ENCODE measurements at regions not wholly inside any gene's neighbourhood (a gene's known extent, or its start where the extent isn't known, plus 50 kb on each side); places are given as distances from the start of the nearest gene placed in this dataset.

GRCh38 chr20:24350923-24351368 lies 118.5 kb upstream of the SYNDIG1 start:
- Mint-ChIP-seq H3K36me3 (ENCODE audit: low read depth) (no peaks in the 10 kb centered on the region), H3K9me3 (no peaks in the 10 kb centered on the region), H3K4me3 (no peak overlapping the region), H3K27ac (no peak overlapping the region), H3K4me1 (no peaks in the 10 kb centered on the region), H3K27me3 (no peaks in the 10 kb centered on the region)
- CTCF ChIA-PET = no interaction called here
- POLR2A ChIA-PET = no interaction called here
- no peak for DNase-seq

GRCh38 chr20:24341781-24342180 lies 127.6 kb upstream of the SYNDIG1 start:
- Mint-ChIP-seq H3K27me3 (peaks cover 2% of the 10 kb centered on the region), H3K27ac (no peak overlapping the region), H3K36me3 (ENCODE audit: low read depth) (no peaks in the 10 kb centered on the region), H3K9me3 (peaks cover 2% of the 10 kb centered on the region), H3K4me1 (peaks cover 17% of the 10 kb centered on the region), H3K4me3 (no peak overlapping the region)
- CTCF ChIA-PET = interaction anchor here (1.7 kb wide), 1 partner anchor 16 kb away, joined by 4 read pairs; no protein-coding TSS in a partner anchor
- no peak for DNase-seq
- POLR2A ChIA-PET = no interaction called here

GRCh38 chr20:24340933-24341332 lies 128.5 kb upstream of the SYNDIG1 start:
- Mint-ChIP-seq H3K36me3 (ENCODE audit: low read depth) (no peaks in the 10 kb centered on the region), H3K27me3 (peaks cover 2% of the 10 kb centered on the region), H3K27ac (no peak overlapping the region), H3K4me1 (peaks cover 19% of the 10 kb centered on the region), H3K9me3 (peaks cover 2% of the 10 kb centered on the region), H3K4me3 (no peak overlapping the region)
- CTCF ChIA-PET = interaction anchor here (1.7 kb wide), 1 partner anchor 15 kb away, joined by 4 read pairs; no protein-coding TSS in a partner anchor
- DNase-seq = no peak
- POLR2A ChIA-PET = no interaction called here

- DNase-seq = no peak
- POLR2A ChIA-PET = no interaction called here
- Mint-ChIP-seq H3K9me3 (peaks cover 2% of the 10 kb centered on the region), H3K36me3 (ENCODE audit: low read depth) (no peaks in the 10 kb centered on the region), H3K4me1 (peaks cover 19% of the 10 kb centered on the region), H3K4me3 (no peak overlapping the region), H3K27ac (no peak overlapping the region), H3K27me3 (peaks cover 2% of the 10 kb centered on the region)
- CTCF ChIA-PET = interaction anchor here (0.6 kb wide), 1 partner anchor 105 kb away, joined by 3 read pairs; no protein-coding TSS in a partner anchor
Observed at GRCh38 chr20:24339210-24339641, 130.2 kb upstream of the SYNDIG1 start.

- H3K36me3 Mint-ChIP-seq (ENCODE audit: low read depth) = no peaks in the 10 kb centered on the region
- no peak for DNase-seq
- H3K4me3 Mint-ChIP-seq = no peak overlapping the region
- POLR2A ChIA-PET = no interaction called here
- no peak overlapping the region for H3K27ac Mint-ChIP-seq
- H3K27me3 Mint-ChIP-seq = no peaks in the 10 kb centered on the region
- H3K4me1 Mint-ChIP-seq = peaks cover 19% of the 10 kb centered on the region
- H3K9me3 Mint-ChIP-seq = peaks cover 2% of the 10 kb centered on the region
- CTCF ChIA-PET = interaction anchor here (0.8 kb wide), 1 partner anchor 10 kb away, joined by 3 read pairs; no protein-coding TSS in a partner anchor
Observed at GRCh38 chr20:24337551-24337950, 131.9 kb upstream of the SYNDIG1 start.

- Mint-ChIP-seq H3K36me3 (ENCODE audit: low read depth) (no peaks in the 10 kb centered on the region), H3K27ac (peak overlapping the region; percentile 5), H3K27me3 (no peaks in the 10 kb centered on the region), H3K9me3 (peaks cover 2% of the 10 kb centered on the region), H3K4me1 (peaks cover 19% of the 10 kb centered on the region), H3K4me3 (no peak overlapping the region)
- CTCF ChIA-PET = interaction anchor here (0.8 kb wide), 1 partner anchor 10 kb away, joined by 3 read pairs; no protein-coding TSS in a partner anchor
- POLR2A ChIA-PET = no interaction called here
- DNase-seq = no peak
Observed at GRCh38 chr20:24337069-24337468, 132.4 kb upstream of the SYNDIG1 start.

- Mint-ChIP-seq H3K4me3 (no peak overlapping the region), H3K36me3 (ENCODE audit: low read depth) (no peaks in the 10 kb centered on the region), H3K9me3 (no peaks in the 10 kb centered on the region), H3K4me1 (peaks cover 19% of the 10 kb centered on the region), H3K27me3 (no peaks in the 10 kb centered on the region), H3K27ac (no peak overlapping the region)
- DNase-seq = no peak
- ChIA-PET POLR2A (no interaction called here), CTCF (no interaction called here)
Observed at GRCh38 chr20:24334830-24335229, 134.6 kb upstream of the SYNDIG1 start.

GRCh38 chr20:24332956-24333355 lies 136.5 kb upstream of the SYNDIG1 start:
- POLR2A ChIA-PET = no interaction called here
- H3K9me3 Mint-ChIP-seq = no peaks in the 10 kb centered on the region

GRCh38 chr20:24331939-24332338 lies 137.5 kb upstream of the SYNDIG1 start:
- DNase-seq = no peak
- Mint-ChIP-seq H3K9me3 (no peaks in the 10 kb centered on the region), H3K27me3 (no peaks in the 10 kb centered on the region), H3K36me3 (ENCODE audit: low read depth) (no peaks in the 10 kb centered on the region), H3K27ac (no peak overlapping the region), H3K4me3 (no peak overlapping the region), H3K4me1 (peaks cover 4% of the 10 kb centered on the region)
- CTCF ChIA-PET = no interaction called here
- POLR2A ChIA-PET = no interaction called here

More at GRCh38 chr20:24332956-24333355, 136.5 kb upstream of the SYNDIG1 start:
- DNase-seq = no peak
- Mint-ChIP-seq H3K4me1 (peaks cover 14% of the 10 kb centered on the region), H3K27ac (no peak overlapping the region), H3K27me3 (no peaks in the 10 kb centered on the region), H3K4me3 (no peak overlapping the region), H3K36me3 (ENCODE audit: low read depth) (no peaks in the 10 kb centered on the region)
- CTCF ChIA-PET = no interaction called here

GRCh38 chr20:24328901-24329300 lies 140.5 kb upstream of the SYNDIG1 start:
- no peak for DNase-seq
- H3K27ac Mint-ChIP-seq = no peak overlapping the region
- no peak overlapping the region for H3K4me3 Mint-ChIP-seq
- ChIA-PET POLR2A (no interaction called here), CTCF (no interaction called here)
- H3K36me3 Mint-ChIP-seq (ENCODE audit: low read depth) = no peaks in the 10 kb centered on the region
- peaks cover 3% of the 10 kb centered on the region for H3K4me1 Mint-ChIP-seq
- H3K27me3 Mint-ChIP-seq = no peaks in the 10 kb centered on the region
- no peaks in the 10 kb centered on the region for H3K9me3 Mint-ChIP-seq

- CTCF ChIA-PET = no interaction called here
- no peak overlapping the region for H3K27ac Mint-ChIP-seq
Observed at GRCh38 chr20:24321973-24322372, 147.5 kb upstream of the SYNDIG1 start.

GRCh38 chr20:24318569-24319352 lies 150.7 kb upstream of the SYNDIG1 start:
- ChIA-PET POLR2A (no interaction called here), CTCF (interaction anchor here (0.6 kb wide), 1 partner anchor 683 kb away, joined by 4 read pairs; no protein-coding TSS in a partner anchor)
- DNase-seq = no peak
- Mint-ChIP-seq H3K36me3 (ENCODE audit: low read depth) (no peaks in the 10 kb centered on the region), H3K9me3 (peaks cover 5% of the 10 kb centered on the region), H3K27me3 (no peaks in the 10 kb centered on the region), H3K4me1 (peaks cover 29% of the 10 kb centered on the region), H3K4me3 (no peak overlapping the region), H3K27ac (peak overlapping the region; percentile 48)

More at GRCh38 chr20:24321973-24322372, 147.5 kb upstream of the SYNDIG1 start:
- Mint-ChIP-seq H3K27me3 (no peaks in the 10 kb centered on the region), H3K4me3 (no peak overlapping the region), H3K4me1 (peaks cover 28% of the 10 kb centered on the region), H3K9me3 (peaks cover 5% of the 10 kb centered on the region), H3K36me3 (ENCODE audit: low read depth) (no peaks in the 10 kb centered on the region)
- POLR2A ChIA-PET = no interaction called here
- DNase-seq = no peak

- peaks cover 29% of the 10 kb centered on the region for H3K4me1 Mint-ChIP-seq
- H3K4me3 Mint-ChIP-seq = no peak overlapping the region
- no peaks in the 10 kb centered on the region for H3K36me3 Mint-ChIP-seq (ENCODE audit: low read depth)
- H3K27ac Mint-ChIP-seq = peak overlapping the region; percentile 48
- H3K27me3 Mint-ChIP-seq = peaks cover 7% of the 10 kb centered on the region
- ChIA-PET POLR2A (no interaction called here), CTCF (no interaction called here)
- H3K9me3 Mint-ChIP-seq = peaks cover 5% of the 10 kb centered on the region
- DNase-seq = no peak
Observed at GRCh38 chr20:24317224-24317623, 152.2 kb upstream of the SYNDIG1 start.

GRCh38 chr20:24316731-24317130 lies 152.7 kb upstream of the SYNDIG1 start:
- H3K4me3 Mint-ChIP-seq = no peak overlapping the region
- H3K27ac Mint-ChIP-seq = peak overlapping the region; percentile 48
- ChIA-PET CTCF (no interaction called here), POLR2A (no interaction called here)
- H3K27me3 Mint-ChIP-seq = peaks cover 8% of the 10 kb centered on the region
- H3K4me1 Mint-ChIP-seq = peaks cover 29% of the 10 kb centered on the region
- peaks cover 5% of the 10 kb centered on the region for H3K9me3 Mint-ChIP-seq
- H3K36me3 Mint-ChIP-seq (ENCODE audit: low read depth) = no peaks in the 10 kb centered on the region
- no peak for DNase-seq

All from activated CD4-positive, alpha-beta T cell treated with anti-CD3 and anti-CD28 coated beads, Interleukin-2, amount 10 ng/mL, durations not matched to agents 7 days and 5 days (primary cell).